Omental fat pad (tissue), 3 donors: ENCODE measurements at regions not wholly inside any gene's neighbourhood (a gene's known extent, or its start where the extent isn't known, plus 50 kb on each side); places are given as distances from the start of the nearest gene placed in this dataset.

ENCODE experiments used
- ATAC-seq: fragments of 150-250 bp; one replicate; pipeline ENCODE4 v1.9.1; 2016; ENCODE audit warnings: mild to moderate bottlenecking, moderate library complexity; ENCODE audit not compliant: low FRiP score
- DNase-seq: peaks from one replicate; pipeline ENCODE4 v3.0.0-alpha.2; 2019; ENCODE audit warnings: low spot score
- CTCF ChIP-seq, 3 donors: fragments of 450-650 bp; IDR thresholded peaks; one replicate each; pipeline ENCODE4 v1.5.1; 2016 to 2017; ENCODE audit warnings: antibody characterized with exemption in 3 of 3, mild to moderate bottlenecking in 3 of 3, moderate library complexity in 2 of 3

GRCh38 chr3:188947401-188948280, 224.1 kb upstream of the TPRG1 start:
- DNase-seq (peak; percentile 80), ATAC-seq (peak; percentile 85)
- TF ChIP-seq CTCF (IDR thresholded peaks at IDR 0.05): no peak

- TF ChIP-seq CTCF (IDR thresholded peaks at IDR 0.05): no peak
- peak; percentile 29 for ATAC-seq
- no peak for DNase-seq
Measured at GRCh38 chr3:188948281-188948996, 223.3 kb upstream of the TPRG1 start.

GRCh38 chr3:188948997-188949389, 222.8 kb upstream of the TPRG1 start:
- TF ChIP-seq CTCF (IDR thresholded peaks at IDR 0.05): no peak
- no peak for ATAC-seq
- DNase-seq: no peak

GRCh38 chr3:188949456-188949855, 222.3 kb upstream of the TPRG1 start:
- no peak for ATAC-seq
- DNase-seq: no peak
- no peak for TF ChIP-seq CTCF (IDR thresholded peaks at IDR 0.05)

GRCh38 chr3:188949996-188950395, 221.8 kb upstream of the TPRG1 start:
- TF ChIP-seq CTCF (IDR thresholded peaks at IDR 0.05): no peak
- DNase-seq (no peak), ATAC-seq (no peak)

GRCh38 chr3:188950832-188951489, 220.8 kb upstream of the TPRG1 start:
- ATAC-seq: peak; percentile 52
- TF ChIP-seq CTCF (IDR thresholded peaks at IDR 0.05): no peak
- DNase-seq: peak; percentile 54
